SK-N-SH (cell line): ENCODE measurements at regions not wholly inside any gene's neighbourhood (a gene's known extent, or its start where the extent isn't known, plus 50 kb on each side); places are given as distances from the start of the nearest gene placed in this dataset.

ENCODE experiments used
- MEF2A ChIP-seq: IDR thresholded peaks from 2 replicates; pipeline ENCODE4 v1.4.0; 2012; ENCODE audit warnings: low read depth, borderline replicate concordance
- SMC3 ChIP-seq: IDR thresholded peaks from 2 replicates; pipeline ENCODE4 v1.6.1; 2012; ENCODE audit warnings: low read depth, low read length, improper control_type of control experiment

GRCh38 chr6:28657381-28657768 is 131.7 kb downstream of the GPX5 start:
- TF ChIP-seq MEF2A (no peak), SMC3 (no peak)
